Neural progenitor cell (in vitro differentiated cells): ENCODE measurements at regions not wholly inside any gene's neighbourhood (a gene's known extent, or its start where the extent isn't known, plus 50 kb on each side); places are given as distances from the start of the nearest gene placed in this dataset.
"Not testable (repeated sequence)": the region's sequence is repeated elsewhere in the genome, so short reads cannot be mapped to it uniquely, and the experiment has no call there.

Experiments
- DNase-seq: peaks from one replicate; pipeline ENCODE4 v3.0.0-alpha.2; 2016; ENCODE audit warnings: low spot score
- H2AFZ ChIP-seq: fragments of 200-600 bp; sonication (generic); replicated peaks from 2 replicates; pipeline ENCODE4 v1.6.1; 2016; ENCODE audit warnings: antibody characterized with exemption
- H3F3A ChIP-seq: fragments of 200-600 bp; sonication (generic); 2 replicates; pipeline ENCODE4 v1.6.1; 2016; ENCODE audit warnings: antibody characterized with exemption, low read depth
- H3K27ac ChIP-seq: fragments of 200-600 bp; sonication (generic); 2 replicates; pipeline ENCODE4 v1.5.1; 2016; ENCODE audit warnings: mild to moderate bottlenecking
- H3K27me3 ChIP-seq: fragments of 200-600 bp; sonication (generic); 2 replicates; pipeline ENCODE4 v1.6.1; 2016; ENCODE audit warnings: mild to moderate bottlenecking, moderate library complexity
- H3K36me3 ChIP-seq: fragments of 200-600 bp; sonication (generic); 2 replicates; pipeline ENCODE4 v1.5.1; 2016
- H3K4me1 ChIP-seq: fragments of 200-600 bp; sonication (generic); 2 replicates; pipeline ENCODE4 v1.6.1; 2016; ENCODE audit warnings: mixed run types
- H3K4me2 ChIP-seq: fragments of 200-600 bp; sonication (generic); 2 replicates; pipeline ENCODE4 v1.6.1; 2016
- H3K4me3 ChIP-seq: fragments of 200-600 bp; sonication (generic); 2 replicates; pipeline ENCODE4 v1.5.1; 2016
- H3K79me2 ChIP-seq: fragments of 200-600 bp; sonication (generic); 2 replicates; pipeline ENCODE4 v1.6.1; 2016; ENCODE audit warnings: low read depth
- H3K9ac ChIP-seq: fragments of 200-600 bp; sonication (generic); 2 replicates; pipeline ENCODE4 v1.6.1; 2016
- H3K9me3 ChIP-seq: fragments of 200-600 bp; sonication (generic); 2 replicates; pipeline ENCODE4 v1.5.1; 2016; ENCODE audit warnings: low read depth
- H4K20me1 ChIP-seq: fragments of 200-600 bp; sonication (generic); 2 replicates; pipeline ENCODE4 v1.6.1; 2016; ENCODE audit warnings: low read depth
- H3K27ac Mint-ChIP-seq: 3 replicates; pipeline ENCODE4 v1.8.0; 2021; ENCODE audit warnings: mixed read lengths
- H3K27me3 Mint-ChIP-seq: 2 replicates; pipeline ENCODE4 v1.8.0; 2022; ENCODE audit warnings: low read depth, mild to moderate bottlenecking, inconsistent platforms, moderate library complexity, mixed read lengths; ENCODE audit not compliant: insufficient read depth
- H3K36me3 Mint-ChIP-seq: 3 replicates; pipeline ENCODE4 v1.8.0; 2021; ENCODE audit warnings: mixed read lengths
- H3K4me1 Mint-ChIP-seq: 3 replicates; pipeline ENCODE4 v1.8.0; 2021; ENCODE audit warnings: mixed read lengths
- H3K4me3 Mint-ChIP-seq: 3 replicates; pipeline ENCODE4 v1.8.0; 2021; ENCODE audit warnings: mild to moderate bottlenecking, moderate library complexity, mixed read lengths
- H3K9me3 Mint-ChIP-seq: 3 replicates; pipeline ENCODE4 v1.8.0; 2020; ENCODE audit warnings: mixed read lengths
- EZH2 ChIP-seq: fragments of 200-600 bp; sonication (generic); IDR thresholded peaks from 2 replicates; pipeline ENCODE4 v1.6.1; 2017; ENCODE audit warnings: antibody characterized with exemption, mild to moderate bottlenecking, moderate library complexity
- EZH2phosphoT487 ChIP-seq: fragments of 200-600 bp; sonication (generic); IDR thresholded peaks from 2 replicates; pipeline ENCODE4 v1.6.1; 2017; ENCODE audit warnings: antibody characterized with exemption
- TF ChIP-seq, protein P1 (sequence below): fragments of 200-600 bp; sonication (generic); IDR thresholded peaks from 2 replicates; pipeline ENCODE4 v1.5.1; 2017; ENCODE audit warnings: antibody characterized with exemption, mild to moderate bottlenecking

DNA sequence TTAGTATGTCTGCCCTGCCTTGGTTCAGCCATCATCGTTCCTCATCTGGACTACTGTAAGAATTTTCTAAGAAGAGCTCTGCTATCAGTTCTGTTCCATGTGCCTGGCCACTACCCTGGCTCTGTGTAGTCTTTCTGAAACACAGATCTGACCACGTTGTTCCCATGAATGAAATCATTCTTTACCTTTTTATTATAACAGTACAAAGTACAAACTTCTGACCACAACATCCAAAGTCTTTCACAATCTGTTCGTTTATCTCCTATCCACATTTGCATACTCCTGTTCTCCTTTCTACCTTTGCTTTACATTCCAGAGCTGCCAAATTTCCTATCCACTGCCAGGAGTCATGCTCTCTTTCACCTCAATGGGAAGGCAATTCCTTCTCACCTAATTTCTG is 284.6 kb upstream of the LRP1B start:
- Histone ChIP-seq H3K4me3 (no peak overlapping the region), H3K27ac (no peak overlapping the region), H3K27me3 (no peaks in the 10 kb centered on the region), H3K9me3 (no peaks in the 10 kb centered on the region), H3F3A (no peaks in the 10 kb centered on the region), H3K9ac (no peak overlapping the region), H3K4me2 (no peak overlapping the region), H4K20me1 (no peaks in the 10 kb centered on the region), H3K79me2 (no peaks in the 10 kb centered on the region), H3K4me1 (no peaks in the 10 kb centered on the region), H3K36me3 (no peaks in the 10 kb centered on the region), H2AFZ (no peak overlapping the region)
- no peaks in the 10 kb centered on the region for H3K36me3 Mint-ChIP-seq
- H3K4me3 Mint-ChIP-seq = no peak overlapping the region
- no peak for DNase-seq
- no peak overlapping the region for H3K27ac Mint-ChIP-seq
- H3K9me3 Mint-ChIP-seq = no peaks in the 10 kb centered on the region
- TF ChIP-seq, protein P1, sequence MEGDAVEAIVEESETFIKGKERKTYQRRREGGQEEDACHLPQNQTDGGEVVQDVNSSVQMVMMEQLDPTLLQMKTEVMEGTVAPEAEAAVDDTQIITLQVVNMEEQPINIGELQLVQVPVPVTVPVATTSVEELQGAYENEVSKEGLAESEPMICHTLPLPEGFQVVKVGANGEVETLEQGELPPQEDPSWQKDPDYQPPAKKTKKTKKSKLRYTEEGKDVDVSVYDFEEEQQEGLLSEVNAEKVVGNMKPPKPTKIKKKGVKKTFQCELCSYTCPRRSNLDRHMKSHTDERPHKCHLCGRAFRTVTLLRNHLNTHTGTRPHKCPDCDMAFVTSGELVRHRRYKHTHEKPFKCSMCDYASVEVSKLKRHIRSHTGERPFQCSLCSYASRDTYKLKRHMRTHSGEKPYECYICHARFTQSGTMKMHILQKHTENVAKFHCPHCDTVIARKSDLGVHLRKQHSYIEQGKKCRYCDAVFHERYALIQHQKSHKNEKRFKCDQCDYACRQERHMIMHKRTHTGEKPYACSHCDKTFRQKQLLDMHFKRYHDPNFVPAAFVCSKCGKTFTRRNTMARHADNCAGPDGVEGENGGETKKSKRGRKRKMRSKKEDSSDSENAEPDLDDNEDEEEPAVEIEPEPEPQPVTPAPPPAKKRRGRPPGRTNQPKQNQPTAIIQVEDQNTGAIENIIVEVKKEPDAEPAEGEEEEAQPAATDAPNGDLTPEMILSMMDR = no peak
- no peak for TF ChIP-seq EZH2phosphoT487
- peaks cover 2% of the 10 kb centered on the region for H3K27me3 Mint-ChIP-seq
- H3K4me1 Mint-ChIP-seq = no peaks in the 10 kb centered on the region

DNA sequence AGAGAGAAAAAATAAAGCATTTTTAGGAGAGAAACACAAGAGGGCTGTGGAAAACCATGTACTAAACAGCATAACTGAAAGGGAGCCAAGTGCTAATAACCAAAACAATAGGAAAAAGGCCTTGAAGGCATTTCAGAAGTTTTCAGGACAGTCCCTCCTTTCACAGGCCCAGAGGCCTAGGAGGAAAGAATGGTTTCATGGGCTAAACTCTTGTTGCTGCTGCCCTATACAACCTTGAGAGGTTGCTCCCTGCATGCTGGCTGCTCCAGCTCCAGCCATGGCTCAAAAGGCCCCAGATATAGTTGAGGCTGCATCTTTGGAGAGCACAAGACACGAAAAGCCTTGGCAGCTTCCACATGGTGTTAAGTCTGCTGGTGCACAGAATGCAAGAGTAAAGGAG is 267.4 kb upstream of the LRP1B start:
- Mint-ChIP-seq H3K4me3 (no peak overlapping the region), H3K27me3 (no peaks in the 10 kb centered on the region), H3K4me1 (no peaks in the 10 kb centered on the region), H3K27ac (no peak overlapping the region), H3K36me3 (no peaks in the 10 kb centered on the region), H3K9me3 (peaks cover 16% of the 10 kb centered on the region)
- Histone ChIP-seq H3K27ac (no peak overlapping the region), H3K4me2 (no peak overlapping the region), H4K20me1 (no peaks in the 10 kb centered on the region), H3K9me3 (no peaks in the 10 kb centered on the region), H3F3A (no peaks in the 10 kb centered on the region), H3K79me2 (no peaks in the 10 kb centered on the region), H2AFZ (no peak overlapping the region), H3K4me3 (no peak overlapping the region), H3K36me3 (no peaks in the 10 kb centered on the region), H3K4me1 (no peaks in the 10 kb centered on the region), H3K27me3 (no peaks in the 10 kb centered on the region), H3K9ac (no peak overlapping the region)
- no peak for DNase-seq
- TF ChIP-seq, protein P1 = no peak

DNA sequence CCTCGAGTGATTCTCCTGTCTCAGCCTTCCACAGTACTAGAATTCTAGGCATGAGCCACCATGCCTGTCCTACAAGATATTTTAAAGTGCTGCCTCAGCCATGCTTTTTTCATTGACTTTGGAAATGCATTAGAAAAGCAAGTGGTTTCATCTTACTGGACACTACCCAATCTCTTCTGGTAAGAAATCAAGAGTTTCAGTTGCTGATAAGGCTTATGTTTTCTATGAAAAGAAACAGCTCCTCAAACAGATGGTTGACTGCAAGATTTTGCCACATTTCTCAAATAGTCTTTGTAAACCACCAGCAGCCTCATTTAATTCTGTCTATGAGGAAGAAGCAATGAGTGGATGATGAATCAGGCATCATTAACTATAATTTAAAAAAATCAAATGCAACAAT is 264.5 kb upstream of the LRP1B start:
- Mint-ChIP-seq H3K4me3 (no peak overlapping the region), H3K36me3 (no peaks in the 10 kb centered on the region), H3K4me1 (no peaks in the 10 kb centered on the region), H3K27me3 (no peaks in the 10 kb centered on the region), H3K9me3 (peaks cover 14% of the 10 kb centered on the region), H3K27ac (no peak overlapping the region)
- no peak for DNase-seq
- no peak overlapping the region for H3K9ac ChIP-seq
- no peak overlapping the region for H3K4me3 ChIP-seq
- no peaks in the 10 kb centered on the region for H3K4me1 ChIP-seq
- H3K79me2 ChIP-seq = no peaks in the 10 kb centered on the region
- H3K36me3 ChIP-seq = no peaks in the 10 kb centered on the region
- H2AFZ ChIP-seq = no peak overlapping the region
- H4K20me1 ChIP-seq = no peaks in the 10 kb centered on the region
- H3K27me3 ChIP-seq = no peaks in the 10 kb centered on the region
- H3F3A ChIP-seq = no peaks in the 10 kb centered on the region
- H3K9me3 ChIP-seq = no peaks in the 10 kb centered on the region
- no peak overlapping the region for H3K27ac ChIP-seq
- H3K4me2 ChIP-seq = no peak overlapping the region
- TF ChIP-seq, protein P1 = no peak
- TF ChIP-seq EZH2phosphoT487 (no peak), EZH2 (no peak)

DNA sequence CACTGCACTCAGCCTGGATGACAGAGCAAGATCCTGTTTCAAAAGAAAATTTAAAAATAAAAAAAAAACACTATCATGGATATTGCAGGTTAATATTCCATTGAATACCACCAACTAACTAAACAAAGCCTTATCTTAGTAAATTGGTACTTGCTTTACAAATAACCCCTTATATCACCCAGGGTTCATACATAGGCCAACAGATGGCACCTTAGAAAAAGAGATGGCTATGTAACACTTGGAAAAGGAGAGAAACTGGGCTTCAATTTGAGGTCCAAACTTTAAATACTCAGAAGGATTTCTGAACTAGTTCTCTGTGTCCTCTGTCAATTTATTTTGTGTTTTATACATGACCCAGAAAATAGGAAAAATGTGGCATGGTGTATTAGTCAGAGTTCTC is 249.6 kb upstream of the LRP1B start:
- no peaks in the 10 kb centered on the region for H3K27me3 Mint-ChIP-seq
- H3K36me3 Mint-ChIP-seq = no peaks in the 10 kb centered on the region
- Histone ChIP-seq H3K27me3 (no peaks in the 10 kb centered on the region), H2AFZ (no peak overlapping the region), H3K9ac (no peak overlapping the region), H3K27ac (no peak overlapping the region), H3K4me3 (no peak overlapping the region), H3K79me2 (no peaks in the 10 kb centered on the region), H3K4me1 (no peaks in the 10 kb centered on the region), H4K20me1 (no peaks in the 10 kb centered on the region), H3K9me3 (no peaks in the 10 kb centered on the region), H3F3A (no peaks in the 10 kb centered on the region), H3K36me3 (no peaks in the 10 kb centered on the region), H3K4me2 (no peak overlapping the region)
- H3K4me1 Mint-ChIP-seq = no peaks in the 10 kb centered on the region
- H3K27ac Mint-ChIP-seq = no peak overlapping the region
- TF ChIP-seq EZH2 (no peak), EZH2phosphoT487 (no peak)
- TF ChIP-seq, protein P1 = no peak
- H3K9me3 Mint-ChIP-seq = no peaks in the 10 kb centered on the region
- H3K4me3 Mint-ChIP-seq = no peak overlapping the region
- no peak for DNase-seq

DNA sequence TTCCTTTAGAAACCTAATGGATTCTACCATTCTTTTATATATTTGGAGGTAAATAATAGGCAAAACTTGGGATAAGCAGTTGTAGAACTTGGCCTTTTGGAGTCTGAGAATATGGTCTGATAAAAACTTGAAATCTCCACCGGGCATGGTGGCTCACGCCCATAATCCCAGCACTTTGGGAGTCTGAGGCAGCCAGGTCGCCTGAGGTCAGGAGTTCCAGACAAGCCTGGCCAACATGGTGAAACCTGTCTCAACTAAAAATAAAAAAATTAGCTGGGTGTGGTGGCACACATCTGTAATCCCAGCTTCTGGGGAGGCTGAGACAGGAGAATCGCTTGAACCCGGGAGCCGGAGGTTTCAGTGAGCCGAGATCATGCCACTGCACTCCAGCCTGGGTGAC is 231.3 kb upstream of the LRP1B start:
- H3K36me3 Mint-ChIP-seq, H3F3A ChIP-seq, H3K4me1 ChIP-seq, H3K79me2 ChIP-seq, H4K20me1 ChIP-seq, H3K9ac ChIP-seq, H3K4me3 Mint-ChIP-seq, H3K9me3 ChIP-seq, H3K4me3 ChIP-seq, H3K27ac ChIP-seq, H3K27me3 Mint-ChIP-seq, H2AFZ ChIP-seq, DNase-seq, H3K27ac Mint-ChIP-seq, H3K4me1 Mint-ChIP-seq, H3K36me3 ChIP-seq, H3K9me3 Mint-ChIP-seq, H3K4me2 ChIP-seq, H3K27me3 ChIP-seq: not testable (repeated sequence)
